ENCODE measurements at regions not wholly inside any gene's neighbourhood (a gene's known extent, or its start where the extent isn't known, plus 50 kb on each side); places are given as distances from the start of the nearest gene placed in this dataset.

DNA sequence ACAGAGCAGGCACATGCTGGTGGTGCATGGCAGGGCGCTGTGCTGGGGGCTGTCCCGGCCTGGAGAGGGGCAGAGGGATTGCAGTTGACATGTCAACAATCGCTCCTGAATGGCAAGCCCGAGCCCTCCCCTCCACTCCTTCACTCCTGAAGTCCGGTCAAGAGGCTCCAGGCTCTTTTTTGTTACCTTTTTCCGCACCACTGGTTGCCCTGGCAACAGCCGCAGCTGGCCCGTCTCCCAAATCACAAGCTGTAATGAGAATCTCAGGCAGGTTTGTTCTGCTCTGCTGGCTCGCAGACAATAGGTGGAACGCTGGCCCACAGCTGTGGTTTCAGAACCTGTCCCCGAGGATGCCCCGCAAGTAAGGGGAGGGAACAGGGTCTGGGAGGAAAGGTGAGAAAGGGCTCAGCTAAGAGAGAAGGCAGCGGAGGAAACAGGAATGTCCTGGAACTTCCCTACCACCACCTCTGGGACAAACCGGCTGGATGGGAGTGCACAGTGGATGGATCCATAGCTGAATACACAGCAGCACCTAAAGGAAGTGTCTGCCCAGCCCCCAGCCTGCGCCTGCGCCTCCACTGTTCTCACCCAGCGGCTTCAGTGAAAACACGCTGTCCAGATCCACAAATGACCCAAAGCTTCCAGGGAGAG, 58.9 kb downstream of the CALML3 start:
- TF ChIP-seq CTCF (IDR thresholded peaks at IDR 0.05 in 4 of 5, conservative IDR thresholded peaks at IDR 0.05 in 1 of 5) (no peak), POLR2A (IDR thresholded peaks at IDR 0.05) (no peak)
